Ishikawa (cell line): ENCODE measurements at regions not wholly inside any gene's neighbourhood (a gene's known extent, or its start where the extent isn't known, plus 50 kb on each side); places are given as distances from the start of the nearest gene placed in this dataset.

Experiments used
- CEBPB ChIP-seq: IDR thresholded peaks from 2 replicates; pipeline ENCODE4 v1.6.1; 2012
- CREB1 ChIP-seq: IDR thresholded peaks from 2 replicates; pipeline ENCODE4 v1.6.1; 2012; ENCODE audit warnings: low read depth
- EP300 ChIP-seq: IDR thresholded peaks from 2 replicates; pipeline ENCODE4 v1.6.1; 2012; ENCODE audit warnings: borderline replicate concordance
- RAD21 ChIP-seq: IDR thresholded peaks from 2 replicates; pipeline ENCODE4 v1.6.1; 2012; ENCODE audit warnings: low read depth
- TAF1 ChIP-seq: IDR thresholded peaks from 2 replicates; pipeline ENCODE4 v1.6.1; 2012; ENCODE audit warnings: low read depth, mild to moderate bottlenecking
- YY1 ChIP-seq: IDR thresholded peaks from 2 replicates; pipeline ENCODE4 v1.6.1; 2012; ENCODE audit warnings: low read depth
- TF ChIP-seq, protein P1 (sequence below): IDR thresholded peaks from 2 replicates; pipeline ENCODE4 v1.6.1; 2012
- TF ChIP-seq, protein P2 (sequence below): IDR thresholded peaks from 2 replicates; pipeline ENCODE4 v1.6.1; 2012
- TF ChIP-seq, protein P3 (sequence below): IDR thresholded peaks from 2 replicates; pipeline ENCODE4 v1.6.1; 2012; ENCODE audit warnings: low read depth, mild to moderate bottlenecking

GRCh38 chr15:88711806-88712205 lies 73.0 kb downstream of the ISG20 start:
- no peak for TF ChIP-seq TAF1
- no peak for TF ChIP-seq EP300
- TF ChIP-seq, protein P1, sequence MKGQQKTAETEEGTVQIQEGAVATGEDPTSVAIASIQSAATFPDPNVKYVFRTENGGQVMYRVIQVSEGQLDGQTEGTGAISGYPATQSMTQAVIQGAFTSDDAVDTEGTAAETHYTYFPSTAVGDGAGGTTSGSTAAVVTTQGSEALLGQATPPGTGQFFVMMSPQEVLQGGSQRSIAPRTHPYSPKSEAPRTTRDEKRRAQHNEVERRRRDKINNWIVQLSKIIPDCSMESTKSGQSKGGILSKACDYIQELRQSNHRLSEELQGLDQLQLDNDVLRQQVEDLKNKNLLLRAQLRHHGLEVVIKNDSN, result no peak
- TF ChIP-seq, protein P2, sequence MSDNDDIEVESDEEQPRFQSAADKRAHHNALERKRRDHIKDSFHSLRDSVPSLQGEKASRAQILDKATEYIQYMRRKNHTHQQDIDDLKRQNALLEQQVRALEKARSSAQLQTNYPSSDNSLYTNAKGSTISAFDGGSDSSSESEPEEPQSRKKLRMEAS, result no peak
- TF ChIP-seq RAD21, result no peak
- TF ChIP-seq YY1, result no peak
- TF ChIP-seq CEBPB, result no peak
- TF ChIP-seq, protein P3, sequence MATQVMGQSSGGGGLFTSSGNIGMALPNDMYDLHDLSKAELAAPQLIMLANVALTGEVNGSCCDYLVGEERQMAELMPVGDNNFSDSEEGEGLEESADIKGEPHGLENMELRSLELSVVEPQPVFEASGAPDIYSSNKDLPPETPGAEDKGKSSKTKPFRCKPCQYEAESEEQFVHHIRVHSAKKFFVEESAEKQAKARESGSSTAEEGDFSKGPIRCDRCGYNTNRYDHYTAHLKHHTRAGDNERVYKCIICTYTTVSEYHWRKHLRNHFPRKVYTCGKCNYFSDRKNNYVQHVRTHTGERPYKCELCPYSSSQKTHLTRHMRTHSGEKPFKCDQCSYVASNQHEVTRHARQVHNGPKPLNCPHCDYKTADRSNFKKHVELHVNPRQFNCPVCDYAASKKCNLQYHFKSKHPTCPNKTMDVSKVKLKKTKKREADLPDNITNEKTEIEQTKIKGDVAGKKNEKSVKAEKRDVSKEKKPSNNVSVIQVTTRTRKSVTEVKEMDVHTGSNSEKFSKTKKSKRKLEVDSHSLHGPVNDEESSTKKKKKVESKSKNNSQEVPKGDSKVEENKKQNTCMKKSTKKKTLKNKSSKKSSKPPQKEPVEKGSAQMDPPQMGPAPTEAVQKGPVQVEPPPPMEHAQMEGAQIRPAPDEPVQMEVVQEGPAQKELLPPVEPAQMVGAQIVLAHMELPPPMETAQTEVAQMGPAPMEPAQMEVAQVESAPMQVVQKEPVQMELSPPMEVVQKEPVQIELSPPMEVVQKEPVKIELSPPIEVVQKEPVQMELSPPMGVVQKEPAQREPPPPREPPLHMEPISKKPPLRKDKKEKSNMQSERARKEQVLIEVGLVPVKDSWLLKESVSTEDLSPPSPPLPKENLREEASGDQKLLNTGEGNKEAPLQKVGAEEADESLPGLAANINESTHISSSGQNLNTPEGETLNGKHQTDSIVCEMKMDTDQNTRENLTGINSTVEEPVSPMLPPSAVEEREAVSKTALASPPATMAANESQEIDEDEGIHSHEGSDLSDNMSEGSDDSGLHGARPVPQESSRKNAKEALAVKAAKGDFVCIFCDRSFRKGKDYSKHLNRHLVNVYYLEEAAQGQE, result no peak
- no peak for TF ChIP-seq CREB1
